T-helper 9 cell (primary cell): ENCODE measurements at regions not wholly inside any gene's neighbourhood (a gene's known extent, or its start where the extent isn't known, plus 50 kb on each side); places are given as distances from the start of the nearest gene placed in this dataset.

Source experiments
- DNase-seq: peaks from one replicate; pipeline ENCODE4 v3.0.0-alpha.2; 2020

DNA sequence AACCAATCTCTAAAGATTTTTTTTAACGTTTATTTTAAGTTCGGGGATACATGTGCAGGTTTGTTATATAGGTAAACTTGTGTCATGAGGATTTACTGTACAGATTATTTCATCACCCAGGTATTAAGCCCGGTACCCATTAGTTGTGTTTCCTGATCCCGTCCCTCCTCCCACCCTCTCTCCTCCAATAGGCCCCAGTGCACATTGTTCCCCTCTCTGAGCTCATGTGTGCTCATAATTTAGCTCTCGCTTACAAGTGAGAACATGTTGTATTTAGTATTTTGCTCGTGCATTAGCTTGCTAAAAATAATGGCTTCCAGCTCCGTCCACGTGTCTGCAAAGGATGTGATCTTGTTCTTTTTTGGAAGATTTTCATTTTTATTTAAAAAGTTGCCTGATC, 2309.4 kb upstream of the AGA start:
- DNase-seq = no peak

DNA sequence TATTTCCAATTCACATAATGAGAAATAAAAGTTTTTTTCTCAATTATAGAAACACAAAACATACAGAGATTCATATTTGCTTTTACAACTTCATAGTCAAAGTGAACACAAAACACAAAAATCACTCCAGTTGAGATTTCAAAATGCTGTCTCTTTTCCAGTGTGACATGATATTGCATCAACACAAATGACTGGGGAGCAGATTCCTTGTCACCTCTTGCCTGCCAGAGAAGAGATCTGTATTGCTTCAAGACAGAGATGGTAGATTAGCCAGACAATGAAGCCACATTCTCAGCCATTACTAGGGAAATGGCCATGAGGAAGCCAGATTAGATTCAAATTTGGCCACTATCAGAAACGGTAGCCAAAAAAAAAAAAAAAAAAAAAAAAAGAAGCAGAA, 2313.1 kb upstream of the AGA start:
- no peak for DNase-seq

DNA sequence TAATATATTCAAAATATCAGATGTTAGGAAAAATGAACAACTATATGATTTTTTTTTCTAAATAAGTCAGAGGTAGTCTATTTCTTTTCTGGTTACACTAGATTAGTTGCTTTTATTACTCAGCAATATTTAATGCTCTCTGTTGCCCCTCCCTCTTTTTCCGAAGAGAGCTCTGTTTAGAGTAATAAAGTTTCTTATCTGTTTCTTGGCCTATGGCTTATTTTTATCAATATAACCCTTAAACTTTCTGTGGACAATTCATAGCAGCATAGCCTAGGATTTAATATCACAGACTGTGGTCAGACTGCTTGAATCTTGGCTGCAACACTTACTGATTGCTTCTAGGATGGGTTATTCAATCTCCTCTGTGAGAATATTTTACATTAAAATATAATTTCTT, 2315.4 kb upstream of the AGA start:
- no peak for DNase-seq

DNA sequence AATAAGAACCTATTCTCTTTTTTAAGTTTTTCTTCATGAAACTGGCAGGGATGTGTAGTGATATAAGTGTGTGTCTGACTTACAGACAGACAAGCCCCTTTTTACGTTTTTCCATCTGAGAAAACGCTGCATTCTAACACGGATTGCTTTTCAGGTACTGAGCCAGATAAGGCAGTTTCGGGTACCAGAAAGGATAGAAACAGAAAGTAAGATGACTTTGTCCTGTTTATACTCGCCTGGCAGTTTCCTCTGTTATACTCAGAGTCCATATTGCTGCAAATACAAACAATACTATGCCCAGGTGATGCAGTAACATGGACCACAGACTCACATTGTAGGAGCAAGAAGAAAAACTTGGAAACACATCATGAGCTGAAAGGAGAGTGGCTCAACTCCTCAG, 2320.6 kb upstream of the AGA start:
- no peak for DNase-seq

DNA sequence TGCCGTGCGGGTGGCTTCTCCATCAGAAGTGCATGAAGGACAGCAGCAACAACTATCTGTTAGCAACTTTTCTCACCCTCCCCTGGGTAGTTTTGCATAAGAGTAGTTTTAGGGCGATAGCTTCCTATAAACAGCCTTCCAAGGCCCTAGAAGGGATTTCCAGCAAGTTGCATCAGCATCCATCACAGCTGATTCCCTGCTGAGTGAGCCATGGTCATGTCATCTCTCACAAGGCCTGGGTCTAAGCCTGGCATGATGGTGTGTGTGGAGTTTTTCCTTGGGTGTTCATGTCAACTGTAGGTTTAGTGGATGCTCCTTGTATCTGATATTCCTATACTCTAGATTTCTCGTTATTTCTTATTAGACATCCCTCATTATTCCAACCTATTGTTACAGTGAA, 2324.7 kb upstream of the AGA start:
- no peak for DNase-seq

DNA sequence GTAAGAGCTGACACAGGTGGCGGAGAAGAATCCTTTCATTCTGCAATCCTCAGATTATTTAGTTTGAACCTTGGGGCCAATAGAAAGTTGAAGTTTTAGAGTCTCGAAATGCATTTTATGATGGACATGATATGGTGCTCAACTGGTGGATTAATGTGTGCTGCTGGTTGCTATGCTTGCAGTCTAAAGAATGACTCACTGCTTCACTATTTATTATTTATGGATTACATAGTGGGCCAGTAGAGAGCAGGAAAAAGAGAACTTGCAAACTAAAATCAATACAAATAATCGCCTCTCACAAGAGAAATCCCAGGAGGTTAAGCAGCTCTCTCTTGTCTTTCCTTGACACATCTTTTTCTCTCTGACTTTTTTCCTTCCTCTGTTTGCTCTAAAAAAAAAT, 2326.8 kb upstream of the AGA start:
- DNase-seq = no peak

DNA sequence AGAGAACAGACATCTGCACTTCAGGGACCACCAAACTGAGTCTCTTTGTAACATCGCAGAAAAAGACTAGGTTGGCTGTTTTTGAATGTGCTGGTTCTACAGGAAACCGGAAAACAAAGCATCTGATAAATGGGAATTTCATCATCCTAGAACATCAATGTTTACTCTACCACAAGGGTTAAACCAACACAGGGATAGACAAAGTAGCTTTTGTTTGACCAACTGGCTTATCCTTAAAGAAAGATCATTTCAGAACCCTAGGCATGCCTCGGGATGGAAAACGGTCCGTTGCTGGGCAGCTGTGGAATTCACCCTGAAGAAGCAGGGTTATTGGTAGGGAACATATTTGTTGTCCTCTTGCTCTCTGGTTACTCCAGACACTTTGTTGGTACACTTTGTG, 2355.5 kb upstream of the AGA start:
- no peak for DNase-seq

DNA sequence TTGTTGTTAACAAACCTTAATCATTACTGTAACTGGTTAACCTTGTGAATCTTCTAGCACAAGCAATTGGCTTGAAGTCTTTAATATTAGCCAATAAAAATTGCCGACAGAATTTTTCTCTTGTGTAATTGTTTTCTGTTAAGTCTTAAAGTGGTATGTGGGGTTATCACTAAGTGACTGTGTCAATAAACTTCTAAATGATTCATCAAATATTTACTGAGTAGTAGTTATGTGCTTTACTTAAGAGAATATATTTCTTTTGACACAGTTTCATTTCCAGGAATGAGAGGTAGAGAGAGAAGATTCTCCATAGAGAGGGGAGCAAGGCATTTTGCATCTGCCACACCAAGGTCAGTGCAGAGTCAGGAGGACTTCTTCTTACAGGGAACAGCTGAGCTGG, 2361.6 kb upstream of the AGA start:
- no peak for DNase-seq

DNA sequence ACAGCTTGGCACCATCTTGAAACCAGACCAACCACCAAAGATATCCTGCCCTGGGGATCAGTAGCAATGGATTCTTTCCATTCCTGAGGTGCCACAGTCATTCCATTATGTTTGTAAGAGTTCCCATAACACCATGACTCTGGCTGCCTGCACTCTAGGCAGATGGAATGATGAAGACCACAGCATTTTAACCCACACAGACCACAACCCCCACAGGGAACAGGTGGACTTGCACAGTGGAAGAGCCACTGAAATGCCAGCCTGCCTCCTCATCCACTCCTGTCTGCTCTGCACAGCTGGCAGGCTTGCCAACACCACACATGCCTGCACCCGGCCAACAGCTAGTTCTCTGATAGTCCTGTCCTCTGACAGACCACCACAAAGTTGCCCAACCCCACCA, 2362.2 kb upstream of the AGA start:
- no peak for DNase-seq

DNA sequence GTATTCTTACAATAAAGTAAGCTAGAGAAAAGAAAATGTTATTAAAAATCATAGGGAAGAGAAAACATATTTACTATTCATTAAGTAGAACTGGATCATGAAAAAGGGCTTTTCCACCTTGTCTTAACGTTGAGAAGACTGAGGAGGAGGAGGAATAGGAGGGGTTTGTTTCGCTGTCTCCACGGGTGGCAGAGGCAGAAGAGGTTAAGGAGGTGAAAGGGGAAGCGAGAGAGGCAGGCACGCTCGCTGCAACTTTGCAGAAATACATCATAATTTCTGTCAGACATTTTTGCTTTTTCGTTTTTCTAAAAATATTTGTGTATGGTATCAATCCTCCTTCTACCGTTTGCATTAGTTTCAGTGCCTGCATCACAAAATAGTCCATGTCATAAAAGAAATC, 2375.1 kb upstream of the AGA start:
- no peak for DNase-seq

DNA sequence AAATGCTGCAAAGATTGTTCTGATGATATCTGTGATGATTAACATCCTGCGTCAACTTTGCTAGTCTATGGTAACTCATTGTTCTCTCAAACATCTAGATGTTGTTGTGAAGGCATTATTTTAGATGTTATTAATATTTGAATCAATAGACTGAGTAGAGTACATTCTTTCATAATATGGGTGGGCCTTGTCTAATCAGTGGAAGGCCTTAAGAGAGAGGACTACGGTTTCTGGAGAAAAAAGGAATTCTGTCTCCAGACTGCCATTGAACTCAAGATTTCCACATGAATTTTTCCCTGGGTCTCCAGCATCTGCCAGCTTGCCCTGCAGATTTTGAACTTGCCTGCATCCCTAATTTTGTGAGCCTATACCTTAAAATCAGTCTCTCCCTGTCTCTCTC, 2381.1 kb upstream of the AGA start:
- no peak for DNase-seq

DNA sequence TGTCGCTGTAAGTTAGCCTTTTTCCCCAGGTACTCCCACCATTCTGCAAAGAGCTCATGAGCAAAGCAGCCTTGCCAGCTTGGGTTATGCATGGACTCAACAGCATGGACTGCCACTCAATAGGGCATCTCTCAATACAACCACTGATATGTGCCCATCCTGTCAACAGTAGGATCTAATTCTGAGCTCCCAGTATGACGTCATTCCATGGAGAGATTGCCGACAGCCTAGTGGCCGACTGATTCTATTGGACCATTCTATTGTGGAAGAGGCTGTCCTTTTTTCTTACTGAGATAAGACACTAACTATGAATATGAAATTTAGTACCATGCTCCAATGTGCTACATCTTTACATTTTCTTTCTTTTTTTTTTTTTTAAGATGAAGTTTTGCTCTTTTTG, 2389.0 kb upstream of the AGA start:
- DNase-seq = no peak

DNA sequence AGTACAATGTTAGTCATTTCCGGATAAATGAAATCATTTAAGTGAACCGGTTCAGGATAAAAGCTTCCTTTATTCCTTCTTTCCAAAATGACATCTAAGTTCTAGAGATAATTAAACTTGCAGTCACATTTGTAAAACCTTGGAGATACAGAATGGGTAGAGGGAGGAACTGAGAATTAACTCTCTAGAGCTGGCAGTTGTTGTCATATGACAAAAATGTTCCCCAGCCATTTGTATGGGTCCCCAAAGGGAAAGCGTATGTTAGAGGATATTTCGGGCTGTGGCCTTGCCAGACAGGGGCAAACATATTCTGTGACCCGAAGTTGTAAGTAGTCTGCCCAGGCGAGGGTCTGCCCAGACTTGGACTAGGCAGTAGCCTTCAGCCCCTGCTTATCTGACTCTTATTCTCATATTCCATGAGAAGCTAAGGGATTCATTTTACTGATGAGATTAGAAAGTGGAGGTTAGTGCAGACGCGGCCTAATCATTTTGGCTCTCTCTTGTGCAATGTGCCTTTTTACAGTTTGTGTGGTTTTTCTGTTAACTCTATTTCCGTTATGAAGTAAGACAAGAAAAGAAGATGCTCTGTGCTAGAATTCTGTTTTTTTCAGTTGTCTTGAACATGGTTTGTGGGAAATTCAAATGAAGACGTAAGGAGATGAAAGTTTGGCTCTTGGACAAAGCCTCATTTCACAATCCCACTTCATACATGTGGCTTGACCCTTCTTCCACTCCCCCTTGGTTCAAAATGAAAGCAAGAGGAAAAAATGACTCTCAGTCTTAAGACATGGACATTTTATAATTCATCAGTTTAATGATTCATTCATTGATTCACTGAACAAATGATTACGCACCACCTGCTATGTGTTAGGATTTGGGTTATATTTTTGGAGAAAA, 2394.2 kb upstream of the AGA start:
- no peak for DNase-seq

DNA sequence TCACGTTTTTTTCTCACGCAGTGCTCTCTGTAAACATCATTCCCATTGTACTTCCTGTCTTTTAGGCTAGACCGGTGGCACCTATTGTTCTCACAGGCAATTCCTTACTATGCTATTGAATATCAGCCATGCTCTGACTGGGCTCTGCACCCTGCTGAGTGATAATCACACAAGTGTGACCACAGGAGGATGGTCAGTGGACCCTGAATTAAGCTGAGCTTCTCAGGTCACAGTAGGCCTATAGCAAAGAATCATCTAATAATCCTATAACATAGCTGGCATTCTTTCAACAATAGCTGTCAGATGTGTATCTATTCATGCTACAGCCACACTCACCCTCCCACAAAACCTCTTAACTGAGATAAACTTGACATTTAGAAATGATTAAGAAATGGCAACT, 2399.8 kb upstream of the TENM3 start:
- DNase-seq = no peak

DNA sequence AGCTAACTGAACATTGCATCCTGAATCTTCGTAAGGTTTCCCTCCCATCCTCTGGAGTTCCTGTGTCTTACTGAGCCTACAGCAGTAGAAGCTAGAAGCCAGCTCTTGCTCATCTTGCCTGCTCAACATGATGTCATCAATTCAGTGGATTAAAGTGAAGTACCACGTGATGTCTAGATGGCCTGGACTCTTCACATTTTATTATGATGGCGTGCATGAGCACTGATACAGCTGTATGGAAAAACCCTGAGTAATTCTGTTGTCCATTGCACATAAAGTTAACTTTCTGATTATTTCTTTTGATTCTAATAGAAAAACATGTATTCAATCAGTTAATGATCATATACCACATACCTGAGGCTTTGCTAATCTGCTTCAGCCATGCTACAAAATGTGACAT, 2387.7 kb upstream of the TENM3 start:
- no peak for DNase-seq

DNA sequence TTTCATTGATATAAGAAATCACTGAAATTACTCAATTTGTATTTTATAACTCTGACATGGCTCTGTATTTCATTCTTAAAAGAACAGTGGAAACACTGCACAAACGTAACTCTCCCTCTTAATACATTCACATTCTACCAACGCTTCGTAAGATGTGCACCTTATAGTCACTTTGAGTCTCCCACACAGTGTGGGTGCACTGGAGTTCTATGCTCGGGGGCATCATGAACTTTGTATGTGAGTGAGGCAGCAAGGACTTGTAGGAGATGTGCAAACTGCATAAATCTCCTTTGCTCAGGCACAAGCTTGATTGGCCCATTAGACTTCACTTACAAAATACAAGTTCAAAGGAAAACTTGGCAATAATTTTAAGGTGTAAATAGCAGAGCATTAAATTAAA, 2385.0 kb upstream of the TENM3 start:
- no peak for DNase-seq

DNA sequence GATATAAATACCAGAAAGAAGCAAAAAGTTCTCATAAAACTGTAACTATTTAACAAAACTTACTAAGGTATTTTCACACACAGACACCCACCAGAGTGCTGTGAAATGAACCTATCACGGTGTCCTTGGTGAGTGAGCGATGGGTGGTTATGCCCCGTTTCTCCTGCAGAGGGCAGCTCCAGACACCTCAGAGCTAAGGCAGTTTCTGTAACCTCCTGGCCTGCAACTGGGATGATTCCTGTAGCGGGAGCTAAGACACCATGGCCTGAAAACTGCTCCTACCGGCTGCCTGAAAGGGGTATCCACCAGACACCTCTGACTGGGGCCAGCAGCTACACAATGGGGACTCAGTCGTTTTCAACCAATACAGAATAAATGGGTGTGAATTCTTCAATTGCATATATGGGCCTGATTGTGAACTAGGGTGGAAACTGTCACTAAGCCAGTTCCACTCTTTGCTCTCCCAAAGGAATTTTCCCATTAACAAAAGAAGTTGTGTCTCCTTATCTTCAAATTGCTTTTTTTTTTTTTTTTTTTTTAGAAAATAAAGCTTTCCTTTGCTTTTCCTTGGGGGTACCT, 2375.8 kb upstream of the TENM3 start:
- no peak for DNase-seq

DNA sequence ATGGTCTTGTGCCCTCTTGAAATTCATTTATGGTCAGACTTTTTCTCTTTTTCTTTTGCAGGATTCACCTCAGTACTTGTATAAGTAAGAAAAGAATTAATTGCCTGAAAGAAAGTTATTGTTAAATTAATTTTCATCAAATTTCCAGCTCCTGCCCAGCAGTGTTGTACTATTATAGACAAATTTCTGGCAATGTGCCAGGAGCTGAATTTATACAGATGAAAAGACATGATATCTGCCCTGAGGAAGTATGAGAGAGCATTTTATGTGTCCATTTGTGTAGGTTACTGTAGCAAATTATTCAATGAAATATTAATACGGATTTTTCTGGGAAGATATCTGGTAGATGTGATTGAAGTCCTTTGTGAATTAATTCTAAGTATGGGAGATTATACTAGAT, 2371.5 kb upstream of the TENM3 start:
- no peak for DNase-seq

DNA sequence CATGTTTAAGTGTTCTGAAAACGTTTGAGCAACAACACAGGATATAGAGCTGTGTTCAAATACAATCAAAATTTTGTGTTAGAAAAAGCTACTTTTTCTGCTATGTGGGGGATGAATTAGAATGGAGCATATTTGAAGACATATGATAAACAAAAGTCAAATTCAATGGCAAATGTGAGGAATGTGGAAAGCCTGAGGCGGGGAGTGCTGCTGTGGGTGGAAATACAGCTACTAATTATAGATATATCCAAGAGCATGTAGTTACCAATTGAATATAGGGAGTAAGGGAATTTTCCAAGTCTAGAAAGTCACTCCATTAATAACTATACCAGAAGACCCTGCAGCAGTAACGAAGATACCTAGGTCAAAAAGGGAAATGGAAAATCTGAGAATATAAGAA, 2370.4 kb upstream of the TENM3 start:
- no peak for DNase-seq

DNA sequence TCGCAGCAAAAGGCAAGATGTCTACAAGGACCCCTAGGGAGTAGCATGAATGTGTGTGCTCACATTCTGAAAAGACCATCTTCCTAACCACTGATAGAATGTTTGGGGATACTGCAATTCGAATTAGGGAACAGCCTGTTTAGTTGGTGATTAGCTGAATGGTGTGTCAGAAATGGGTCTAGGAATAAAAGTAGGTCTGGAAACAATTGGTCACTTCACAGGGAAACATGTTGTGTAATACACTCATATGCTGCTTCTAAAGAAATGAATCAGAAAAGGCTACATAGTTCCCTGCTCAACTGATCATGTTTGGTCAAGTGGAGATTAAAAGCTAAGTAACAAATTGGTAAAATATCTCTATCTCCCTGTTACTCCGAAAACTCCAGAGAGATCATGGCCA, 2362.4 kb upstream of the TENM3 start:
- DNase-seq = no peak

DNA sequence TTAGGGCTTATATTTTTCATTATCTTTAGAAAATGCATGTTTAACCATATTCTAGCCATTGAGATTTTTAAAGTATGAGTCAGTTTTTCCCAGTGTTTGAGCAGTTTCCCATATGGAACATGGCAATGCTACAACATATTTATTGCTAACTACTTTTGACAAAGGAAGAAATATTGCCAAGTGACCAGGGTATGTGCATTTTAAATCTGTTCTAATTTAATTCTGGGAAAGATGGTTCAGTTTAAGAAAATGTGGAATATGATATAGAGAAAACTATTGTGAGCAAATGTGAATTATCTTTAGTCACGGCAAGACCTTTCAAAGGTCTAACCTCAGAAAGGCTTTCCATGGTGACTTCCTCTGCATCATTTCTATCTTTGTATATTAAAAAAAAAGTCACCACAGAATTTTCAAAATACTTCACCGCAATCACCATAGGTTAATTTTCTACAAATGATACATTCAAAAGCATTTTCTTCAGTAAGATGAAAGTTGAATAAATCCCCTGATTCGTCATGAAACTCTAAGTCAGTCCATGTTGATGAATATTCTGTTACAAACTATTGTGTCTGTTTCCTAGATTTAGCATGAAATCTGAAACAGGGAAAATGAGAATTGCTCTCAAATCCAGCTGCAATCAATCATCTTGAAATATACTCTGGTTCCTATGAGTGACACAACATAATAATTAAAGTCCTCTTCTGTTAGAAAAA, 2349.0 kb upstream of the TENM3 start:
- DNase-seq = no peak

DNA sequence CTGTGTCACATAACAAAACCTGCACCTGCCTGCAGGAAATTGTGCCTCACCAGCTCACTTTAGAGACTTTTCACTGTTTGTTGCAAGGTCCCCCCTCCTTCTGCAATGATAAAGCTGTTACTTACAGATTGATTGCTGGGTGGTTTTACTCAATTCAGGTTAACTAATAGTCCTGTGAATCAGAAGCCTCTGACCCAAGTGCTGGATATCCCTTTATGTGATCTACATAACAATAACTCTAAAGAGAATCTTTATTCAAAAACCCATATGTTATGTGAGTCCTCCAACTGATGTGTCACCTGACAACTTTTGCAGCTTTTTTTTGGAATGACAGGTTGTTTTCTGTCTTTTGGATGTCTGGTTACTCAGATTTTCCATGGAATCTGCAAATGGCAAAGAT, 2323.6 kb upstream of the TENM3 start:
- DNase-seq = no peak

DNA sequence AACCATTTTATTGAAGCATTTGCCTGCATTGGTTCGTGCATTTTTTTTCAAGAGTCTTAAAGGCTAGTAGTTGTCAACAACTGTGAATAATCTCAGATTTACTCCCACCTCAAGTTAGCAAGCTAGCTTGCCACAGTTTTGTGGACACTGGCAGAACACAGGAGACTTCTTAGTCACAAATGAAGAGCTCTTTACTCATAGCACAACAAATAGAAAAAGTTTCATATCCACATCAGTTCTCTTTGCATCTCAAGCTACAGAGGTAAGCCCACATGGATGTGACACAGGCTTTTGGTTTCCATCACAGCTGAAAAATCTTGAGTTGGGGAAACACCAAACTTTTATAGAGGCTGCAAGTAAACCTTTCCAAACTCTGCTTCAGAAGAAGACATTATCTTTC, 2315.7 kb upstream of the TENM3 start:
- DNase-seq = no peak

DNA sequence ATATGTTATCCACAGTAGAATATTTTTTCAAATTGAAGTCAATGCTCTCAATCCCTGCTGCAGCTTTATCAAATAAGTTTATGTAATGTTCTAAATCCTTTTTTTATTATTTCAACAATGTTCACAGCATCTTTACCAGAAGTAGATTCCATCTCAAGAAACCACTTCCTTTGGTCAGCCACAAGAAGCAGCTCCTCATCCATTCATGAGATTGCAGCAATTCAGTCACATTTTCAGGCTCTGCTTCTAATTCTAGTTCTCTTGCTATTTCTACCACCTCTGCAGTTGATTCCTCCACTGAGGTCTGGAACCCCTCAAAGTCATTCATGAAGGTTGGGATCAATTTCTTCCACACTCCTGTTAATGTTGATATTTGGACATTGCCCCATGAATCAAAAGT, 2301.3 kb upstream of the TENM3 start:
- no peak for DNase-seq
